Natural killer cell (primary cell): ENCODE measurements at regions not wholly inside any gene's neighbourhood (a gene's known extent, or its start where the extent isn't known, plus 50 kb on each side); places are given as distances from the start of the nearest gene placed in this dataset.

Source experiments
- ATAC-seq, 3 donors: fragments of 150-1000 bp in 2 of 3; fragments of 200-7000 bp in 1 of 3; cut with Tn5 transposase; 1 replicate in 1 of 3; 2 replicates in 2 of 3; pipeline ENCODE4 v1.10.0; 2021; ENCODE audit warnings: mild to moderate bottlenecking in 2 of 3, moderate library complexity in 2 of 3
- DNase-seq, 2 donors: peaks; one replicate each; pipeline versions ENCODE4 v3.0.0 to v3.0.0-alpha.2; 2013 to 2021; ENCODE audit warnings: mixed read lengths in 1 of 2
- H3K27ac ChIP-seq: one replicate; pipeline ENCODE4 v1.5.1; 2013; ENCODE audit warnings: mild to moderate bottlenecking, low read length
- H3K27me3 ChIP-seq: one replicate; pipeline ENCODE4 v1.6.1; 2013; ENCODE audit warnings: low read length; ENCODE audit not compliant: control insufficient read depth, insufficient read depth
- H3K36me3 ChIP-seq: one replicate; pipeline ENCODE4 v1.6.1; 2013; ENCODE audit warnings: low read length; ENCODE audit not compliant: control insufficient read depth, insufficient read depth
- H3K4me1 ChIP-seq: one replicate; pipeline ENCODE4 v1.6.1; 2013; ENCODE audit warnings: low read length; ENCODE audit not compliant: control insufficient read depth, insufficient read depth
- H3K4me3 ChIP-seq: one replicate; pipeline ENCODE4 v1.5.1; 2013; ENCODE audit warnings: low read length
- H3K9me3 ChIP-seq: one replicate; pipeline ENCODE4 v1.6.1; 2013; ENCODE audit warnings: low read length; ENCODE audit not compliant: control insufficient read depth, insufficient read depth
- H3K27ac Mint-ChIP-seq, 2 donors: one replicate each; pipeline ENCODE4 v1.8.0; 2022; ENCODE audit warnings: mild to moderate bottlenecking in 2 of 2, mixed read lengths in 2 of 2, moderate library complexity in 1 of 2
- H3K27me3 Mint-ChIP-seq, 2 donors: one replicate each; pipeline ENCODE4 v1.8.0; 2022; ENCODE audit warnings: low read depth in 2 of 2, mixed read lengths in 2 of 2
- H3K36me3 Mint-ChIP-seq: one replicate; pipeline ENCODE4 v1.8.0; 2022; ENCODE audit warnings: mixed read lengths
- H3K4me1 Mint-ChIP-seq, 2 donors: one replicate each; pipeline ENCODE4 v1.8.0; 2022; ENCODE audit warnings: mixed read lengths in 2 of 2
- H3K4me3 Mint-ChIP-seq: one replicate; pipeline ENCODE4 v1.8.0; 2022; ENCODE audit warnings: mild to moderate bottlenecking, moderate library complexity, mixed read lengths
- H3K9me3 Mint-ChIP-seq, 2 donors: one replicate each; pipeline ENCODE4 v1.8.0; 2022; ENCODE audit warnings: mixed read lengths in 2 of 2
- CTCF ChIP-seq: fragments of 200-600 bp; IDR thresholded peaks from one replicate; pipeline ENCODE4 v1.8.0; 2022; ENCODE audit warnings: antibody characterized with exemption
- WGBS: methylation state at CpG from one replicate; pipeline ENCODE4 v1.1.7; 2013; ENCODE audit warnings: missing lambda C conversion rate; ENCODE audit not compliant: insufficient coverage; 5-methylcytosine and 5-hydroxymethylcytosine counted together
- intact Hi-C: fragments of 100-400 bp; cut with micrococcal nuclease; formaldehyde crosslinking; loops from one replicate; pipeline ENCODE4 v1.14.2; 2022

GRCh38 chr4:126182336-126182735 is 867.6 kb downstream of the FAT4 start:
- Mint-ChIP-seq H3K27ac (no peak overlapping the region), H3K27me3 (no peaks in the 10 kb centered on the region), H3K9me3 (peaks cover 10 to 17% of the 10 kb centered on the region in 2 donors), H3K36me3 (no peaks in the 10 kb centered on the region), H3K4me1 (no peaks in the 10 kb centered on the region), H3K4me3 (no peak overlapping the region)
- no peaks in the 10 kb centered on the region for H3K4me1 ChIP-seq
- no peak overlapping the region for H3K27ac ChIP-seq
- no peaks in the 10 kb centered on the region for H3K27me3 ChIP-seq
- no peak for DNase-seq
- ATAC-seq = no peak
- no peaks in the 10 kb centered on the region for H3K36me3 ChIP-seq
- no CpG with 5 or more reads among the region's 1 CpG for WGBS
- TF ChIP-seq CTCF = no peak
- intact Hi-C loops = no loop called here
- no peak overlapping the region for H3K4me3 ChIP-seq
- no peaks in the 10 kb centered on the region for H3K9me3 ChIP-seq

- WGBS = no CpG with 5 or more reads among the region's 2 CpGs
- DNase-seq (no peak), ATAC-seq (no peak)
- H3K4me1 Mint-ChIP-seq = no peaks in the 10 kb centered on the region
- H3K9me3 Mint-ChIP-seq = peaks cover 9 to 16% of the 10 kb centered on the region in 2 donors
- H3K27ac Mint-ChIP-seq = no peak overlapping the region
- no peaks in the 10 kb centered on the region for H3K36me3 Mint-ChIP-seq
- Histone ChIP-seq H3K27me3 (no peaks in the 10 kb centered on the region), H3K27ac (no peak overlapping the region), H3K4me1 (no peaks in the 10 kb centered on the region), H3K9me3 (no peaks in the 10 kb centered on the region), H3K4me3 (no peak overlapping the region), H3K36me3 (no peaks in the 10 kb centered on the region)
- intact Hi-C loops = no loop called here
- no peak overlapping the region for H3K4me3 Mint-ChIP-seq
- TF ChIP-seq CTCF = no peak
- no peaks in the 10 kb centered on the region for H3K27me3 Mint-ChIP-seq
Observed at GRCh38 chr4:126182786-126183185, 868.0 kb downstream of the FAT4 start.

- Mint-ChIP-seq H3K4me1 (no peaks in the 10 kb centered on the region), H3K27me3 (no peaks in the 10 kb centered on the region), H3K27ac (no peak overlapping the region), H3K9me3 (peaks cover 9 to 16% of the 10 kb centered on the region in 2 donors), H3K4me3 (no peak overlapping the region), H3K36me3 (no peaks in the 10 kb centered on the region)
- Histone ChIP-seq H3K36me3 (no peaks in the 10 kb centered on the region), H3K4me3 (no peak overlapping the region), H3K27me3 (no peaks in the 10 kb centered on the region), H3K9me3 (peaks cover 3% of the 10 kb centered on the region), H3K27ac (no peak overlapping the region), H3K4me1 (no peaks in the 10 kb centered on the region)
- TF ChIP-seq CTCF = no peak
- intact Hi-C loops = no loop called here
- ATAC-seq (no peak), DNase-seq (no peak)
- WGBS = 87% methylated on average over 1 of the region's 2 CpGs
Observed at GRCh38 chr4:126183206-126183605, 868.5 kb downstream of the FAT4 start.

GRCh38 chr4:126191536-126191935 is 876.8 kb downstream of the FAT4 start:
- Mint-ChIP-seq H3K27ac (no peak overlapping the region), H3K9me3 (peaks cover 6 to 12% of the 10 kb centered on the region in 2 donors), H3K36me3 (no peaks in the 10 kb centered on the region), H3K4me3 (no peak overlapping the region), H3K27me3 (no peaks in the 10 kb centered on the region), H3K4me1 (no peaks in the 10 kb centered on the region)
- DNase-seq (no peak), ATAC-seq (no peak)
- no peak overlapping the region for H3K27ac ChIP-seq
- H3K4me1 ChIP-seq = no peaks in the 10 kb centered on the region
- no peak overlapping the region for H3K4me3 ChIP-seq
- intact Hi-C loops = no loop called here
- H3K36me3 ChIP-seq = no peaks in the 10 kb centered on the region
- H3K9me3 ChIP-seq = peaks cover 8% of the 10 kb centered on the region
- no peak for TF ChIP-seq CTCF
- WGBS = 96% methylated on average over 2 of the region's 2 CpGs
- no peaks in the 10 kb centered on the region for H3K27me3 ChIP-seq
